ENCODE measurements at regions not wholly inside any gene's neighbourhood (a gene's known extent, or its start where the extent isn't known, plus 50 kb on each side); places are given as distances from the start of the nearest gene placed in this dataset.
"Not testable (repeated sequence)": the region's sequence is repeated elsewhere in the genome, so short reads cannot be mapped to it uniquely, and the experiment has no call there.

DNA sequence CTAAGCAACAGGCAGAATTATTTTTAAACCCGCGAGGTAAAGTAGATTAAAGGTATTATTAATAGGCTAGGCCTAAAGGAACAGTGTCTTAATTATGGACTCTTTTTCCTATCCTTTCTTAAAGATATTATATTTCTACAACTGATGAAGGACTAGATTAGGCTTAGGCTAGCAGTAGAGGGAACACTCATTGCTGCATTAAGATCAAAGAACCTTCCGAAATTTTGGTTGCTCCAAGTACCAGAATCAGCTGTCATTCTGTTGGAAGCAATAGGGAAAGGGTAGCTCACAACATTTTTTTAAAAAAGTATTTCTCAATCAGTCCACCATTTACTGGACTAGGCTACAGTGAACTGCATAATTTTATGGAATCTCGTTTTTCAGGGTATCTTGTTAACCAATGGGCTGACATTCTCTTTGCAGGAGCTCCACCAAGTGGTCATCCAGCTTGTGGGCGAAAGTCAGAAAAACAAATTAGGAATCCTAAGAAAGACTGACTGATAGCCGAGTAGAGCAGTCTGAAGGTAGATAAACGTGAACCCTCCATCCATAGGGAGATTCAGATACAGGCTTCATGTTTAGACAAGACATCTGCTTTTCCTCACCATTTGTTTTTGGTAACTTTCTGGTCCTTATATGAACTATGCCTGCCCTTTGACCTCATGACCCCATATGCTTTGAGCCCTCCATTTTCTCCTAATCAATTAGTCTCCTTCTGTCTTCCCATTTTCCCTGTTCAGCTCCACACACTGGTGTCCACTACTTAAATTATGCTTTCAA, 103.6 kb upstream of the CHD1 start:
- Histone ChIP-seq H3K4me1 (ENCODE audit: low read depth, poor library complexity, severe bottlenecking) (peaks cover 27% of the 10 kb centered on the region), H3K27ac (no peak overlapping the region), H4K20me1 (ENCODE audit: insufficient read depth) (no peaks in the 10 kb centered on the region), H3K9ac (no peak overlapping the region), H3K4me2 (peak overlapping the region; percentile 79), H3K36me3 (ENCODE audit: insufficient read depth) (no peaks in the 10 kb centered on the region), H3K79me2 (ENCODE audit: insufficient read depth, low read depth) (no peaks in the 10 kb centered on the region), H3K4me3 (IDR thresholded peaks at IDR 0.05; ENCODE audit: insufficient read depth, low read depth, low read length) (no peak overlapping the region), H3K27me3 (ENCODE audit: insufficient read depth, low read depth) (peaks cover 6% of the 10 kb centered on the region; the same call in 1 of the 2 replicates), H2AFZ (ENCODE audit: low read depth) (peak overlapping the region; percentile 56; the same call in 1 of the 2 replicates)
- TF ChIP-seq, protein P1, sequence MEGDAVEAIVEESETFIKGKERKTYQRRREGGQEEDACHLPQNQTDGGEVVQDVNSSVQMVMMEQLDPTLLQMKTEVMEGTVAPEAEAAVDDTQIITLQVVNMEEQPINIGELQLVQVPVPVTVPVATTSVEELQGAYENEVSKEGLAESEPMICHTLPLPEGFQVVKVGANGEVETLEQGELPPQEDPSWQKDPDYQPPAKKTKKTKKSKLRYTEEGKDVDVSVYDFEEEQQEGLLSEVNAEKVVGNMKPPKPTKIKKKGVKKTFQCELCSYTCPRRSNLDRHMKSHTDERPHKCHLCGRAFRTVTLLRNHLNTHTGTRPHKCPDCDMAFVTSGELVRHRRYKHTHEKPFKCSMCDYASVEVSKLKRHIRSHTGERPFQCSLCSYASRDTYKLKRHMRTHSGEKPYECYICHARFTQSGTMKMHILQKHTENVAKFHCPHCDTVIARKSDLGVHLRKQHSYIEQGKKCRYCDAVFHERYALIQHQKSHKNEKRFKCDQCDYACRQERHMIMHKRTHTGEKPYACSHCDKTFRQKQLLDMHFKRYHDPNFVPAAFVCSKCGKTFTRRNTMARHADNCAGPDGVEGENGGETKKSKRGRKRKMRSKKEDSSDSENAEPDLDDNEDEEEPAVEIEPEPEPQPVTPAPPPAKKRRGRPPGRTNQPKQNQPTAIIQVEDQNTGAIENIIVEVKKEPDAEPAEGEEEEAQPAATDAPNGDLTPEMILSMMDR (conservative IDR thresholded peaks at IDR 0.05; ENCODE audit: low read depth, low read length): peak; percentile 65

DNA sequence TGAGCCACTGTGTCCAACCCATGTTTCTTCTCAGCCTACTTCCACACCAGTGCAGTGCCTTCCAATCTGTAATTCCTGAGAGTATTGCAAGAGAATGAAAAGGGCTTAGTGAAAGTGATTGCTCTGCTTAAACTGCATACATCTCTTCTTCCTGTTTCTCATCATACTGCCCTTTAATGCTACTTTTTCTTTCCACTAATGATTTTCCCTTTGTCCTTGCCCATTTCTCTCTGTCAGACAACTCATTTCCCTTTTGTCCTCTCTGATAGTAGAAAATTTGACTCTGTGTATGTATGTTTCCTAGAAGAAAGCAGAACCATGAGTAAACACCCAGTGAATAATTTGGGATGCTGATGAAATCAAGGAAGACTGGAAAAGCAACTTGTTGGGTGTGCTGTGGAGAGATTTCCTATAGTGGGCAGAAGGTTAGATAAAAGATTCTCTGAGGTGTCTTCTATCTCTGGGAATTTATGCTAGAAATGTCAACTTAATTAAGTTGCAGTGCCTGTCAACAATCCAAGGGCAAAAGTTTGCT, 102.2 kb upstream of the CHD1 start:
- Histone ChIP-seq H2AFZ (ENCODE audit: low read depth) (no peak overlapping the region), H3K79me2 (ENCODE audit: insufficient read depth, low read depth) (no peaks in the 10 kb centered on the region), H3K4me2 (no peak overlapping the region), H3K36me3 (ENCODE audit: insufficient read depth) (no peaks in the 10 kb centered on the region), H3K27me3 (ENCODE audit: insufficient read depth, low read depth) (peaks cover 6% of the 10 kb centered on the region; the same call in 1 of the 2 replicates), H3K27ac (no peak overlapping the region), H3K4me1 (ENCODE audit: low read depth, poor library complexity, severe bottlenecking) (peaks cover 41% of the 10 kb centered on the region), H3K9ac (no peak overlapping the region), H3K4me3 (IDR thresholded peaks at IDR 0.05; ENCODE audit: insufficient read depth, low read depth, low read length) (no peak overlapping the region), H4K20me1 (ENCODE audit: insufficient read depth) (no peaks in the 10 kb centered on the region)
- TF ChIP-seq, protein P1 (conservative IDR thresholded peaks at IDR 0.05; ENCODE audit: low read depth, low read length): no peak

DNA sequence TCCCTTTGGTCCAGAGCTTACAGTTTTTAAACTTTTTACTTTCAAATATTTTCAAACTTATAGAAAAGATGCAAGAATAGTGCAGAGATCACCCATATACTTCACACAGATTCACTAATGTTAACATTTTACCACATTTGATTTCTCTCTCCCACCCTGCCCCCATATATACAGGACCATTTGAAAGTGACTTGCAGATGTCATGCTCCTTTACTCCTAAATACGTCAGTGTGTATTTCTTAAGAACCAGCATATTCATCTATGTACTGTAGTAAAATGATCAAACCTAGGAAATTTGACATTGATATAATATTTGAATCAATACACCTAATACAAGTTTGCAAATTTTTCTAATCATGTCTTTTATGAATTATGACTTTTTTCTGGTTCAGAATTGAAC, 100.4 kb upstream of the CHD1 start:
- no peaks in the 10 kb centered on the region for H3K36me3 ChIP-seq (ENCODE audit: insufficient read depth)
- H3K79me2 ChIP-seq (ENCODE audit: insufficient read depth, low read depth): no peaks in the 10 kb centered on the region
- no peaks in the 10 kb centered on the region for H4K20me1 ChIP-seq (ENCODE audit: insufficient read depth)
- H3K4me2 ChIP-seq: no peak overlapping the region
- no peak overlapping the region for H3K9ac ChIP-seq
- no peak overlapping the region for H2AFZ ChIP-seq (ENCODE audit: low read depth)
- TF ChIP-seq, protein P1 (conservative IDR thresholded peaks at IDR 0.05; ENCODE audit: low read depth, low read length): no peak
- no peak overlapping the region for H3K4me3 ChIP-seq (IDR thresholded peaks at IDR 0.05; ENCODE audit: insufficient read depth, low read depth, low read length)
- no peak overlapping the region for H3K27ac ChIP-seq
- H3K4me1 ChIP-seq (ENCODE audit: low read depth, poor library complexity, severe bottlenecking): peaks cover 50% of the 10 kb centered on the region
- peaks cover 6% of the 10 kb centered on the region; the same call in 1 of the 2 replicates for H3K27me3 ChIP-seq (ENCODE audit: insufficient read depth, low read depth)

DNA sequence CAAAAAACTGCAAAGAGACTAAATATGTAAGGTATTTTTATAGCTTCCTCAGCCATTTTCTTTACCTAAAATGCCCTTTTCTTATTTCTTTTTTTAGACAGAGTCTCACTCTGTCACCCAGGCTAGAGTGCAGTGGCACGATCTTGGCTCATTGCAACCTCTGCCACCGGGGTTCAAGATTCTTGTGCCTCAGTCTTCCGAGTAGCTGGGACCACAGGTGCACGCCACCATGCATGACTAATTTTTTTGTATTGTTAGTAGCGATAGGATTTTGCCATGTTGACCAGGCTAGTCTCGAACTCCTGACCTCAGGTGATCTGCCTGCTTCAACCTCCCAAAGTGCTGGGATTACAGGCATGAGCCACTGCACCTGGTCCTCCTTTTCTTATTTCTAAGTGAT, 99.4 kb upstream of the CHD1 start:
- not testable (repeated sequence) for H3K79me2 ChIP-seq (ENCODE audit: insufficient read depth, low read depth); H4K20me1 ChIP-seq (ENCODE audit: insufficient read depth); H3K27me3 ChIP-seq (ENCODE audit: insufficient read depth, low read depth); H3K4me3 ChIP-seq (IDR thresholded peaks at IDR 0.05; ENCODE audit: insufficient read depth, low read depth, low read length); H3K9ac ChIP-seq; H3K27ac ChIP-seq; H3K36me3 ChIP-seq (ENCODE audit: insufficient read depth); H2AFZ ChIP-seq (ENCODE audit: low read depth)
- Histone ChIP-seq H3K4me2 (peak overlapping the region; percentile 66), H3K4me1 (ENCODE audit: low read depth, poor library complexity, severe bottlenecking) (peaks cover 46% of the 10 kb centered on the region)

Data from KMS-11 (cell line).